HG03139 (cell line): ENCODE measurements at regions not wholly inside any gene's neighbourhood (a gene's known extent, or its start where the extent isn't known, plus 50 kb on each side); places are given as distances from the start of the nearest gene placed in this dataset.
"Not testable (repeated sequence)": the region's sequence is repeated elsewhere in the genome, so short reads cannot be mapped to it uniquely, and the experiment has no call there.

ENCODE experiments used
- ATAC-seq: cut with Tn5 transposase; IDR thresholded peaks from one replicate; pipeline ENCODE4 v1.9.1; 2021; ENCODE audit not compliant: unreplicated experiment

- ATAC-seq, result no peak
Measured at GRCh38 chr11:91528965-91529364, 695.7 kb upstream of the FAT3 start.

GRCh38 chr11:91527380-91528030, 697.1 kb upstream of the FAT3 start:
- no peak for ATAC-seq

- no peak for ATAC-seq
Measured at GRCh38 chr11:91513734-91514133, 710.9 kb upstream of the FAT3 start.

- ATAC-seq, result no peak
Measured at GRCh38 chr11:91497847-91498246, 726.8 kb upstream of the FAT3 start.

GRCh38 chr11:91495837-91496236, 728.8 kb upstream of the FAT3 start:
- ATAC-seq, result no peak

- ATAC-seq, result no peak
Measured at GRCh38 chr11:91489989-91490388, 734.6 kb upstream of the FAT3 start.

GRCh38 chr11:91483956-91484355, 740.7 kb upstream of the FAT3 start:
- not testable (repeated sequence) for ATAC-seq

- not testable (repeated sequence) for ATAC-seq
Measured at GRCh38 chr11:91481875-91482274, 742.7 kb upstream of the FAT3 start.

GRCh38 chr11:91470656-91471055, 754.0 kb upstream of the FAT3 start:
- no peak for ATAC-seq

GRCh38 chr11:91459840-91460239, 764.8 kb upstream of the FAT3 start:
- ATAC-seq, result no peak

GRCh38 chr11:91446267-91446666, 778.4 kb upstream of the FAT3 start:
- ATAC-seq, result no peak

- ATAC-seq, result no peak
Measured at GRCh38 chr11:91435694-91436395, 788.8 kb upstream of the FAT3 start.

- no peak for ATAC-seq
Measured at GRCh38 chr11:91433284-91434010, 791.2 kb upstream of the FAT3 start.

GRCh38 chr11:91421641-91422040, 803.0 kb upstream of the FAT3 start:
- no peak for ATAC-seq

GRCh38 chr11:91407842-91408241, 816.8 kb upstream of the FAT3 start:
- no peak for ATAC-seq

GRCh38 chr11:91406009-91406408, 818.6 kb upstream of the FAT3 start:
- no peak for ATAC-seq

- no peak for ATAC-seq
Measured at GRCh38 chr11:91404344-91404743, 820.3 kb upstream of the FAT3 start.

GRCh38 chr11:91397134-91397468, 827.5 kb upstream of the FAT3 start:
- ATAC-seq, result no peak

- no peak for ATAC-seq
Measured at GRCh38 chr11:91396236-91397133, 828.1 kb upstream of the FAT3 start.

GRCh38 chr11:91394727-91395414, 829.7 kb upstream of the FAT3 start:
- ATAC-seq, result no peak
